Panc1 (cell line): ENCODE measurements at regions not wholly inside any gene's neighbourhood (a gene's known extent, or its start where the extent isn't known, plus 50 kb on each side); places are given as distances from the start of the nearest gene placed in this dataset.

Experiments used
- ATAC-seq: fragments of 200-7000 bp; cut with Tn5 transposase; 2 replicates; pipeline ENCODE4 v1.9.1; 2020; ENCODE audit warnings: mild to moderate bottlenecking, moderate library complexity
- BruUV-seq: library from RNA; stranded (reverse); fragments of 400-500 nt; replicated peaks from 2 replicates; lab custom pipeline; 2021; lab: Mats Ljungman, UMichigan
- CTCF ChIA-PET: fragments of 300-600 bp; sonication (Branson Sonifier 250); formaldehyde crosslinking; loops from one replicate; lab custom pipeline; 2022; ENCODE audit warnings: antibody characterized with exemption; lab: Charles Lee
- POLR2A ChIA-PET: fragments of 300-600 bp; sonication (Branson Sonifier 250); formaldehyde crosslinking; loops from one replicate; lab custom pipeline; 2022; ENCODE audit warnings: antibody characterized with exemption; lab: Charles Lee
- DNase-seq: peaks from one replicate; pipeline ENCODE4 v3.0.0-alpha.2; 2010; ENCODE audit warnings: low read depth, low spot score
- H3K27ac ChIP-seq: 2 replicates; pipeline ENCODE4 v1.5.1; 2011; ENCODE audit warnings: mild to moderate bottlenecking, low read length, inconsistent platforms
- H3K27me3 ChIP-seq: fragments of 200-500 bp; sonication (Bioruptor generic); 2 replicates; pipeline ENCODE4 v1.6.0; 2014; ENCODE audit warnings: low read length, inconsistent platforms; ENCODE audit not compliant: control insufficient read depth, insufficient read depth
- H3K36me3 ChIP-seq: fragments of 200-500 bp; sonication (Bioruptor generic); 2 replicates; pipeline ENCODE4 v1.5.1; 2014; ENCODE audit warnings: inconsistent platforms, mild to moderate bottlenecking, low read length, moderate library complexity; ENCODE audit not compliant: control insufficient read depth, insufficient read depth
- H3K4me1 ChIP-seq: 2 replicates; pipeline ENCODE4 v1.5.1; 2011; ENCODE audit warnings: inconsistent platforms, mild to moderate bottlenecking, low read length, moderate library complexity; ENCODE audit not compliant: control insufficient read depth, insufficient read depth
- H3K4me3 ChIP-seq, 2 experiments: 2 replicates each; pipeline ENCODE4 v1.5.1; 2011 to 2012; ENCODE audit warnings: low read depth in 2 of 2, low read length in 2 of 2, mild to moderate bottlenecking in 2 of 2, inconsistent platforms in 1 of 2, moderate library complexity in 1 of 2
- H3K9me3 ChIP-seq: fragments of 200-500 bp; sonication (Bioruptor generic); 2 replicates; pipeline ENCODE4 v1.5.1; 2014; ENCODE audit warnings: low read depth, mild to moderate bottlenecking, inconsistent platforms, low read length, moderate library complexity; ENCODE audit not compliant: control insufficient read depth, insufficient read depth
- CTCF ChIP-seq: fragments of 450-650 bp; IDR thresholded peaks from 2 replicates; pipeline ENCODE4 v1.5.1; 2017; ENCODE audit warnings: mild to moderate bottlenecking
- POLR2AphosphoS5 ChIP-seq: IDR thresholded peaks from 2 replicates; pipeline ENCODE4 v1.6.1; 2012; ENCODE audit warnings: mild to moderate bottlenecking, low read depth, low read length, moderate library complexity
- REST ChIP-seq, 2 experiments: IDR thresholded peaks; 2 replicates each; pipeline ENCODE4 v1.6.1; 2011 to 2012; ENCODE audit warnings: low read depth in 2 of 2, control low read depth in 1 of 2, low read length in 1 of 2, mild to moderate bottlenecking in 1 of 2, moderate library complexity in 1 of 2; ENCODE audit not compliant: insufficient read depth in 1 of 2
- SIN3A ChIP-seq: IDR thresholded peaks from 2 replicates; pipeline ENCODE4 v1.6.1; 2012; ENCODE audit warnings: low read depth, mild to moderate bottlenecking, low read length, moderate library complexity, borderline replicate concordance; ENCODE audit not compliant: insufficient read depth
- TCF7L2 ChIP-seq: IDR thresholded peaks from 2 replicates; pipeline ENCODE4 v1.6.1; 2011; ENCODE audit warnings: mild to moderate bottlenecking, low read depth, low read length, inconsistent platforms
- in situ Hi-C: cut with HindIII; loops from 2 replicates; pipeline ENCODE4 v1.10.0; 2016; ENCODE audit warnings: low sequenced_read_pairs, low pct_unique_long_range_greater_than_20kb
- intact Hi-C: fragments of 100-400 bp; cut with micrococcal nuclease; formaldehyde crosslinking; loops from one replicate; pipeline ENCODE4 v1.10.0; 2022; ENCODE audit not compliant: unreplicated experiment

- ChIA-PET CTCF (no interaction called here), POLR2A (no interaction called here)
- intact Hi-C loops (no loop called here), in situ Hi-C loops (no loop called here)
- Histone ChIP-seq H3K9me3 (peaks cover 17% of the 10 kb centered on the region; the same call in 1 of the 2 replicates), H3K27me3 (no peaks in the 10 kb centered on the region), H3K27ac (peak overlapping the region; percentile 25; the same call in 1 of the 2 replicates), H3K4me3 (no peak overlapping the region), H3K36me3 (no peaks in the 10 kb centered on the region), H3K4me1 (no peaks in the 10 kb centered on the region)
- BruUV-seq = no TSS peak
- peak; percentile 93 for ATAC-seq
- DNase-seq = peak; percentile 92
- TF ChIP-seq TCF7L2 (peak; percentile 86), POLR2AphosphoS5 (no peak)
Measured at GRCh38 chr2:62577994-62578781, 72.2 kb upstream of the TMEM17 start.

GRCh38 chr2:62576276-62576939 is 70.4 kb upstream of the TMEM17 start:
- Histone ChIP-seq H3K4me1 (no peaks in the 10 kb centered on the region), H3K27ac (no peak overlapping the region), H3K9me3 (peaks cover 17% of the 10 kb centered on the region; the same call in 1 of the 2 replicates), H3K36me3 (no peaks in the 10 kb centered on the region), H3K27me3 (no peaks in the 10 kb centered on the region), H3K4me3 (no peak overlapping the region)
- ChIA-PET CTCF (no interaction called here), POLR2A (no interaction called here)
- in situ Hi-C loops = no loop called here
- no TSS peak for BruUV-seq
- TF ChIP-seq SIN3A = no peak
- TF ChIP-seq CTCF = no peak
- DNase-seq = no peak
- no peak for ATAC-seq
- intact Hi-C loops = no loop called here

GRCh38 chr2:62573936-62574335 is 67.9 kb upstream of the TMEM17 start:
- Histone ChIP-seq H3K4me3 (no peak overlapping the region), H3K36me3 (no peaks in the 10 kb centered on the region), H3K4me1 (peaks cover 7% of the 10 kb centered on the region), H3K27ac (no peak overlapping the region), H3K27me3 (no peaks in the 10 kb centered on the region), H3K9me3 (peaks cover 12% of the 10 kb centered on the region; the same call in 1 of the 2 replicates)
- TF ChIP-seq POLR2AphosphoS5 = no peak
- no peak for TF ChIP-seq SIN3A
- no peak for TF ChIP-seq REST (IDR thresholded peaks at IDR 0.05; ENCODE audit: insufficient read depth in 1 of 2, low read depth in 2 of 2, low read length in 1 of 2)
- no peak for TF ChIP-seq CTCF
- TF ChIP-seq TCF7L2 = no peak
- intact Hi-C loops (no loop called here), in situ Hi-C loops (no loop called here)
- ChIA-PET CTCF (no interaction called here), POLR2A (no interaction called here)
- DNase-seq (no peak), ATAC-seq (no peak)
- no TSS peak for BruUV-seq
